Ovary (tissue), 7 donors: ENCODE measurements at regions not wholly inside any gene's neighbourhood (a gene's known extent, or its start where the extent isn't known, plus 50 kb on each side); places are given as distances from the start of the nearest gene placed in this dataset.

Experiments
- DNase-seq, 5 donors: peaks; one replicate each; pipeline ENCODE4 v3.0.0-alpha.2; 2019 to 2020
- H3K27ac ChIP-seq, 2 donors: fragments of 200-600 bp; one replicate each; pipeline versions ENCODE4 v1.5.1 to v1.8.0; 2019 to 2022
- H3K27me3 ChIP-seq: fragments of 200-600 bp; one replicate; pipeline ENCODE4 v1.8.0; 2022
- H3K36me3 ChIP-seq: fragments of 200-600 bp; sonication (generic); one replicate; pipeline ENCODE4 v1.5.1; 2019
- H3K4me1 ChIP-seq: one replicate; pipeline ENCODE4 v1.8.1; 2013; ENCODE audit warnings: mild to moderate bottlenecking, moderate library complexity; ENCODE audit not compliant: insufficient read depth
- H3K4me3 ChIP-seq: fragments of 200-600 bp; sonication (generic); one replicate; pipeline ENCODE4 v1.5.1; 2017
- H3K9me3 ChIP-seq, 2 donors: fragments of 200-600 bp in 1 of 2; sonication (generic) in 1 of 2; one replicate each; pipeline versions ENCODE4 v1.5.1 to v1.8.1; 2013 to 2019; ENCODE audit warnings: mild to moderate bottlenecking in 1 of 2, moderate library complexity in 1 of 2
- EP300 ChIP-seq: sonication (generic); formaldehyde crosslinking; IDR thresholded peaks from one replicate; pipeline ENCODE4 v1.6.1; 2017; ENCODE audit warnings: antibody characterized with exemption
- POLR2A ChIP-seq: fragments of 450-650 bp; IDR thresholded peaks from one replicate; pipeline ENCODE4 v1.6.1; 2017; ENCODE audit warnings: antibody characterized with exemption, mild to moderate bottlenecking, moderate library complexity
- WGBS, 3 donors: extraction: QIAGEN DNeasy Blood & Tissue Kit in 1 of 3; methylation state at CpG; one replicate each; pipeline versions ENCODE4 v1.1.5 to v1.1.7; 2013 to 2017; 5-methylcytosine and 5-hydroxymethylcytosine counted together
- intact Hi-C, 4 donors: fragments of 100-400 bp; cut with DNase I; formaldehyde crosslinking; loops; one replicate each; pipeline versions ENCODE4 v1.11.0 to v1.15.1; 2022 to 2023
- TF ChIP-seq, protein P1 (sequence below), 3 donors: fragments of 450-650 bp in 2 of 3; fragments of 200-600 bp in 1 of 3; IDR thresholded peaks; one replicate each; pipeline versions ENCODE4 v1.5.1 to v1.8.0; 2016 to 2022; ENCODE audit warnings: antibody characterized with exemption in 3 of 3, mild to moderate bottlenecking in 1 of 3
- donor health status: DM: no; HTN: no; CAD: no; lungs with moderate emphysema.
- donor health status: DM: no; HTN: no; CAD: no.
- donor health status: Bipolar disorder and iron deficiency.
- donor health status: DM: no; HTN: no; CAD: no.
- donor health status: DM: yes; HTN: yes; CAD: no.

DNA sequence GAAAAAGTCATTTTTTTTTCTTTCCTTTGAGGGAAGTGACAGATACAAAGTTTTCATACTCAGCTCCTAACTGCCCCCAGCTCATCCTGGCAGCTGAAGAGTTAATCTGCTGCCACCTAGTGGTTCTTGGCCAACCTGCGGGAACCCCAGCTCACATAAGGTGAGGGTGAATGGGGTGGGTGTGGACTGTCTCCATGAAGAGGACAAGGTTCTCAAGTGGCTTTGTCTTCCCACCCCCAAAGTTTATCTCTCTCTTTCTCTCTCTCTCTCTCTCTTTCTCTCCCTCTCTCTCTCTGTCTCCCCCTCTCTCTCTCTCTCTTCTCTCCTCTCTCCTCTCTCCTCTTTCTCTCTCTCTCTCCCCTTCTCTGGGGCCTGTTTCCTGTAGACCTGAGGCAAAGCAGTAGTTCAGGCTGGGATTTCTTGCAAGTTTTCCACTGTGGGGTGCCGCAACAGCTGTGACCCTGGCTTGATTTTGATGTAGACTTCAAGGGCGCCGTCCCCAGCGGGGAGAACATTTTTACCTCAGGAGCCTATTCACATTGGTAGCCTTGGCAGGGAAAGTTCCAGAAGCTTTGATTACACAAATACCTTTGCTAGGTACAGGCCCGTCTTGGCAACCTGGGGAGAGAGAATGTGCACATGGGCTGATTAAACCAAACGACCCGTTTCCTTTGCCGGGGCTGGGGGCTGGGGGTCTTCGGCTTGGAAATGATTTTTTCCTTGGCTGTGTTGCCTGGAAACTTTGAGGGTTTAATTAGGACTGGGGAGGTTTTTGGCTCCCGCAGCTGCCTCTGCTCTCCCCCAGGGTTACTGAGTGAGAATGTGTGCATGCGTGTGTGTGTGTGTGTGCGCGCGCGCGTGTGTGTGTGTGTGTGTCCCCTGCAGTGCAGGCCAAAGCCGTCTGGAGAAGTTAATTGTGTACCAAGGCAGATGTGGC, 135.9 kb downstream of the TM2D1 start:
- Histone ChIP-seq H3K27ac (no peak overlapping the region), H3K27me3 (no peaks in the 10 kb centered on the region), H3K36me3 (no peaks in the 10 kb centered on the region), H3K9me3 (no peaks in the 10 kb centered on the region), H3K4me3 (no peak overlapping the region), H3K4me1 (no peaks in the 10 kb centered on the region)
- intact Hi-C loops: no loop called here
- 56 to 63% (median 58%) methylated on average over 18 of the region's 18 CpGs for WGBS, 3 donors
- peak; percentile 33 to 52 (median 37) for DNase-seq
- TF ChIP-seq POLR2A (no peak), EP300 (no peak)
- TF ChIP-seq, protein P1, sequence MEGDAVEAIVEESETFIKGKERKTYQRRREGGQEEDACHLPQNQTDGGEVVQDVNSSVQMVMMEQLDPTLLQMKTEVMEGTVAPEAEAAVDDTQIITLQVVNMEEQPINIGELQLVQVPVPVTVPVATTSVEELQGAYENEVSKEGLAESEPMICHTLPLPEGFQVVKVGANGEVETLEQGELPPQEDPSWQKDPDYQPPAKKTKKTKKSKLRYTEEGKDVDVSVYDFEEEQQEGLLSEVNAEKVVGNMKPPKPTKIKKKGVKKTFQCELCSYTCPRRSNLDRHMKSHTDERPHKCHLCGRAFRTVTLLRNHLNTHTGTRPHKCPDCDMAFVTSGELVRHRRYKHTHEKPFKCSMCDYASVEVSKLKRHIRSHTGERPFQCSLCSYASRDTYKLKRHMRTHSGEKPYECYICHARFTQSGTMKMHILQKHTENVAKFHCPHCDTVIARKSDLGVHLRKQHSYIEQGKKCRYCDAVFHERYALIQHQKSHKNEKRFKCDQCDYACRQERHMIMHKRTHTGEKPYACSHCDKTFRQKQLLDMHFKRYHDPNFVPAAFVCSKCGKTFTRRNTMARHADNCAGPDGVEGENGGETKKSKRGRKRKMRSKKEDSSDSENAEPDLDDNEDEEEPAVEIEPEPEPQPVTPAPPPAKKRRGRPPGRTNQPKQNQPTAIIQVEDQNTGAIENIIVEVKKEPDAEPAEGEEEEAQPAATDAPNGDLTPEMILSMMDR (IDR thresholded peaks at IDR 0.05): no peak

DNA sequence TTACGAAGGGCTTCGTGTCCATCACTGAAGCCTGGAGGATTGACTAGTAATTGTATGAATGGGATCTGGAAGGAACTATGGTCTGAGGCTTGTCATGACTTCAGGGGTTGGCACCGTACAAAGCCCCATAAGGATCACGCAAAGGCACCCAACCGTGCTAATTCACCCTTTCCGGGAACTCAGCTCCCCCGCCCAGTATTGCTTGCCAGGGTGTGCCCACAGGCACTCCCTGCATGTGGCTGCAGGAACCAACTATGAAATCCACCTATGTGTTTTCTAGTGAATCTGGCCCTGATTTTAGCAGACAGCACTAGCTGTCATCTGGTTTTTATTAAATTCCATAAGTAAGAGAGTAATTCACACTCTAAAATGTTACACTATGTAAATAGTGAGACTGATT, 139.2 kb downstream of the TM2D1 start:
- no peaks in the 10 kb centered on the region for H3K27me3 ChIP-seq
- H3K9me3 ChIP-seq: no peaks in the 10 kb centered on the region
- H3K36me3 ChIP-seq: no peaks in the 10 kb centered on the region
- no peak overlapping the region for H3K27ac ChIP-seq
- TF ChIP-seq EP300 (no peak), POLR2A (no peak)
- TF ChIP-seq, protein P1 (IDR thresholded peaks at IDR 0.05): no peak
- no peaks in the 10 kb centered on the region for H3K4me1 ChIP-seq
- intact Hi-C loops: no loop called here
- no peak overlapping the region for H3K4me3 ChIP-seq
- DNase-seq: peak in 1 of 5 donors; percentile 15
- 89 to 92% (median 90%) methylated on average over 7 of the region's 7 CpGs for WGBS, 3 donors

DNA sequence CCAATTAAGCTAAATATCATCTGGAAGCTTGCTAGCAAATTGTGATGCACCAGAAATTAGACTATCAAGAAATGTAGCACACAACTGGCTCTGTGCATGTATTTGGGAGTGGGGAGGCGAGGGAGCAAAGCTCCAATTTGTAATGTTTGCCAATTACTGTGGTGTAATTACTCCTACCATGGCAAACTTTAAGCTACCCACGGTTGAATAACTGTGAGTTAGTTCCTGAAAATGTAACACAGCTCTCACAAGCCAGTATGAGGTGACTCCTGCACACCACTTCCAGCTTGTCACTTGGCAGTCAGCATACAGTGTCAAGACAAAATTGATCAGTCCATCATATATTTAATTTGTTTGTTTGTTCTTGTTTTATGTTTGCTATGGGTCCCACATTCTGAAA, 141.2 kb downstream of the TM2D1 start:
- TF ChIP-seq EP300 (no peak), POLR2A (no peak)
- intact Hi-C loops: no loop called here
- Histone ChIP-seq H3K36me3 (no peaks in the 10 kb centered on the region), H3K9me3 (no peaks in the 10 kb centered on the region), H3K27me3 (no peaks in the 10 kb centered on the region), H3K4me3 (no peak overlapping the region), H3K27ac (no peak overlapping the region), H3K4me1 (no peaks in the 10 kb centered on the region)
- no peak for DNase-seq
- 73 to 78% (median 74%) methylated on average over 2 of the region's 2 CpGs for WGBS, 3 donors

DNA sequence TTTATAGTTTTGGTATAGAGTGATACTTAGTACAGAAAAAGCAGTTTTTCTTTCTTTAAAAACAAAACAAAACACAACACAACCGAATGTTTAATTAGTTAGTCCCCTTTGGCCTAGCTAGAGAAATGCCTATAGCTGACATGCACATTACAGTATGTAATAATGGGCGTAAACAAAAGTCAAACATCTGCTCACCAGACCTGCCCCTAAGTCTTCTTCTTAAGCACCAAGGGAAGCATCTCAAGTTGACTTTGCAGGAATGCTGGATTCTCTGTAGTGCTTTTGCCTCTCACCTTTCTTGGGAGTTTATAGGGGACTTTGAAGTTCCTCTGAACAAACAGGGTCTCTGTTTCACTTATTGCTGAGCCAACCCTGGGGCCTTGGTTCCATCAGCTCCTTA, 143.7 kb downstream of the TM2D1 start:
- Histone ChIP-seq H3K27me3 (no peaks in the 10 kb centered on the region), H3K36me3 (no peaks in the 10 kb centered on the region), H3K27ac (no peak overlapping the region), H3K4me1 (no peaks in the 10 kb centered on the region), H3K9me3 (no peaks in the 10 kb centered on the region), H3K4me3 (no peak overlapping the region)
- no peak for DNase-seq
- intact Hi-C loops: no loop called here
- 77 to 79% (median 77%) methylated on average over 2 of the region's 2 CpGs for WGBS, 3 donors
- TF ChIP-seq EP300 (no peak), POLR2A (no peak)
- TF ChIP-seq, protein P1 (IDR thresholded peaks at IDR 0.05): no peak

DNA sequence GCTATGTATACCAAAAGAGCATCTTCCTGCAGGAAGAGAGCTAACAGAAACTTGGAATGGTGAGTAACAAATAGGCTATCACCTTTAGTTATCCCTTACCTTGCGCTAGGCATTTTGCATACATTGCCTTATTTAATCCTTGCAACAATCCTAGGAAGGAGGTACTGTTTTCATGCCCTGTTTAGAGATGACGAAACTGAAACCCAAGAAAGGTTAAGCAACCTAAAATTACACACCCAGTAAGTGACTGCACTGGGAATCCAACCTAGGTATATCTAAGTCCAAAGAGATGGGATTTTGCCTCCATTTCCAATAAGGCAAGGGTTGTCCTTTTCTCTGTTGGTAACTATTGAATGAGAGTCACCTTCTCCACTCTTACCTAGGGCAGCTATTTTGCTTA, 144.5 kb downstream of the TM2D1 start:
- Histone ChIP-seq H3K36me3 (no peaks in the 10 kb centered on the region), H3K4me1 (no peaks in the 10 kb centered on the region), H3K4me3 (no peak overlapping the region), H3K9me3 (no peaks in the 10 kb centered on the region), H3K27me3 (no peaks in the 10 kb centered on the region), H3K27ac (no peak overlapping the region)
- DNase-seq: no peak
- TF ChIP-seq POLR2A (no peak), EP300 (no peak)
- TF ChIP-seq, protein P1 (IDR thresholded peaks at IDR 0.05): no peak
- WGBS, 3 donors: 93 to 96% (median 96%) methylated on average over 2 of the region's 2 CpGs
- intact Hi-C loops: no loop called here
